Hindlimb muscle (tissue), 1 donor: ENCODE measurements at regions not wholly inside any gene's neighbourhood (a gene's known extent, or its start where the extent isn't known, plus 50 kb on each side); places are given as distances from the start of the nearest gene placed in this dataset.

ENCODE experiments used
- DNase-seq: peaks from one replicate; pipeline ENCODE4 v3.0.0-alpha.2; 2013

DNA sequence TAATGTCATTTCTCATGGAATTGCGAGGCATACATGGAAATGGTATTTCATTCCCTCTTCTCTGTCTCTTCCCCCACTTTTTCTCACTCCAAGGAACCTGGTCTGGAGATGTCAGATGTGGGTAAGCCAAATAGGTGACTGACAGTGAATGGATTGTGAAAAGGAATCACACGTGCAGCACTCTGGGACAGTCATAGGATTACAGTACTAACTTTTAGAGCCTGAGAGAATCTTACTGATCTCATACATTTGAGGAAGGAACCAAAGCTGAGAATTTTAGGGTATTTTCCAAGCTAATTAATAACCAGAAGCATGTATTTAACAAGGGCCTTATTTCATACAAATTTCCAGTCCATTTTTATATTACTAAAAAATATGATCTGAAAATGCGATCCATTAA is 58.1 kb upstream of the ERBB4 start:
- no peak for DNase-seq

DNA sequence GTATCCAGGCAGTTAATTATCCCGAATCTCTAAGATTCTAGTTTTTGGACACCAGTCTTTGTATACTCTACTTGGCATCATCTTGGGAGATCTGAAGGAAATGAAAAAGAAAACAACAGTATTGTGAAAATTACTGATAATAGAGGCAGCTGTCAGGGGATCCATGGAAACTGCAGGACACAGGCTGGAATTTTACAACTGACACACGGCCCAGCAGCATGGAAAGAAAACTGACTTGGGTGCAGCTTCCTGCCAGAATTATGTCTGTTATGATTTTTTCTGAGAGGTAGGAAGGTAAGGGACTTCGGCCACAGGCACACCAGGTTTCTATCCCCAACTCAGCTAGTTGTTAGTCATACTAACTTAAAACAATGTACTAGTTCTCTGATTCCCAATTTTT is 57.7 kb upstream of the ERBB4 start:
- DNase-seq: no peak

DNA sequence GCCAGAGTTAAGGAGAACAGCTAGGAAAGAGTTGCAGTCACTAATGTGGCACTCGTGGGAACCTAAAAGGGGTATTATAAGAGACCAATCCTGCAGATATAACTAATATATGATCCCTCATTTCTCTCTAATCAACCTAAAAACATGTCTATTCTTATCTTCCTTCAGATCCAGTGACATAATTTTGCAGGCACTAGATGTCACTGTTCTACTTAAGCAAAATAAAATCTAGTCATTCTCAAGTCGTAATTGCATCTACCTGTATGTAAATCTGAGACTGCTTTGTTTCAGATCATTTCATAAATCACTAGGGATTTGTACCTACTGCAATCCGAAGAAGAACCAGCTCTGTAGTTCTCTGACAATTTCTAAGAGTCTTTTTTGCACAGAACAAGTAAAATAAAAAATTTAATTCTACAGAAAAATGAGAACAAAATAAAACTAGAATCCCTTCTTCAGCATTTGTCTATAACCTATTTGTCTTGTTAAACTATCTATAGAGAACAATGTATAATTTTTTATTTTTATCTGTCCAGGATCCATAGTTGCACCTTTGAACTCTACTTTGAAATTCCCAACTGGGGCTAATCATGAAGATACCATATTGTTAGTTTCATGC is 56.5 kb upstream of the ERBB4 start:
- peak; percentile 10 for DNase-seq

DNA sequence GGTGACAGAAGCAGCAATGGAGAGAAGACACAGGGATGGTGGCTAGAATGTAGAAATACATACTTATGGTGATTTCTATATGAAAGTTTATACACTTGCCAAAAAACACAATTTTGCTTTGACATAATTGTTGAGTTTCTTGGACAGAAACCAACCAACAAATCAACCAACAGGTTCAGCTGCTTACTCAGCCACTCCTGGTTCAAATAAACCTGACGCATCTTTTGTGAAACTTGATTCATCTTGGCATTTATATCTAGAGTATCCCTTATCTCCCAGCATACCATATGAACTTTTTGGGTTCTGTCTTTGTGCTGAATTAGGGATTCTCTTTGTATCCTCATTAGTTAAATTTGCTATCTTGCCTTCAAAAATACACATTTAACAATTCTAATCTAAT is 54.1 kb upstream of the ERBB4 start:
- DNase-seq: no peak
